GM18519 (cell line): ENCODE measurements at regions not wholly inside any gene's neighbourhood (a gene's known extent, or its start where the extent isn't known, plus 50 kb on each side); places are given as distances from the start of the nearest gene placed in this dataset.

Source experiments
- ATAC-seq: cut with Tn5 transposase; IDR thresholded peaks from one replicate; pipeline ENCODE4 v1.9.1; 2021; ENCODE audit warnings: mild to moderate bottlenecking, moderate library complexity; ENCODE audit not compliant: unreplicated experiment, low FRiP score

DNA sequence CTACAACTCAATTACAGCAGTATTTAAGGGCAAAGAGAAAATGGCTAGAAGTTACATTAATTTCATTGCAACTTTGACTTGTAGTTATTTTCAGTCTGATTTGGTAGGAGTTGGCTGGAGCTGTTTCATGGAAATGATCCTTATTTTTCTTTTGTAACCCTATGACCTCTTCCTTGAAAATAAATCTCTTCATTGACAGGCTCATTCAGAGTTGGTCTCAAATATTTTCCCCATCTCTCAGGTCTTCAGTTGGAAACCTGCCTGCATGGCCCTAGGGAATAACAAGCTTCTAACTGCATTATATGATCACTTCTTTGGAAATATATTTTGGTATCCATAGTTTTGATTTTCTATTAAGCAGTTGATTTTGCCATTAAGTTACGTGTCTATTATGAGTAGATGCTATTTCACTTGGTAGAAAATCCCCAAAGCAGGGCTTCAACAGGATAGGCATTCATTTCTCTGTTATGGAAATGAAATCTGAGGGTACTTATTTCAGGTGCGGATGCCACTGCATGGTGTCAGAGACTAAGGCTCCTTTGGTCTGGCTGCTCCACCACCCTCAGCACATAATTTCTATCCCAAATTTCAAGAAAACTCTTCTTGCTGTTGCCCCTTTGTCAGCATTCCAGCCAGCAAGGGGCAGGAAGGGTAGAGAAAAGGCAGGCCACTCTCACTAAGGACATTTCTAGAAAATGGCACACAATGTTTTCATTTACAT, 502.5 kb downstream of the SPRY1 start:
- no peak for ATAC-seq

DNA sequence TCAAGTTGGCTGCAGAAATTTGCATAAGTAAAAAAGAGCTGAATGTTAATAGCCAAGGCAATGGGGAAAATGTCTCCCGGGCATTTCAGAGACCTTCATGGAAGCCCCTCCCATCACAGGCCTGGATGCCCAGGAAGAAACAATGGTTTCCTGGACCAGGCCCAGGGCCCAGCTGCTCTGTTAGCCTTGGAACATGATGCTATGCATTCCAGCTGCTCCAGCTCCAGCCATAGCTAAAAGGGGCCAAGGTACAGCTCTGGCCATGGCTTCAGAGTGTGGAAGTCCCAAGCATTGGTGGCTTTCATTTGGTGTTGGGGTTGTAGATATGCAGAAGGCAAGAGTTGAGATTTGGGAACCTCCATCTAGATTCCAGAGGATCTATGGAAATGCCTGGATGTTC, 508.3 kb downstream of the SPRY1 start:
- ATAC-seq: no peak

- no peak for ATAC-seq
Measured at GRCh38 chr4:123913598-123913997, 517.0 kb downstream of the SPRY1 start.

GRCh38 chr4:123916821-123917220, 520.2 kb downstream of the SPRY1 start:
- ATAC-seq: no peak

DNA sequence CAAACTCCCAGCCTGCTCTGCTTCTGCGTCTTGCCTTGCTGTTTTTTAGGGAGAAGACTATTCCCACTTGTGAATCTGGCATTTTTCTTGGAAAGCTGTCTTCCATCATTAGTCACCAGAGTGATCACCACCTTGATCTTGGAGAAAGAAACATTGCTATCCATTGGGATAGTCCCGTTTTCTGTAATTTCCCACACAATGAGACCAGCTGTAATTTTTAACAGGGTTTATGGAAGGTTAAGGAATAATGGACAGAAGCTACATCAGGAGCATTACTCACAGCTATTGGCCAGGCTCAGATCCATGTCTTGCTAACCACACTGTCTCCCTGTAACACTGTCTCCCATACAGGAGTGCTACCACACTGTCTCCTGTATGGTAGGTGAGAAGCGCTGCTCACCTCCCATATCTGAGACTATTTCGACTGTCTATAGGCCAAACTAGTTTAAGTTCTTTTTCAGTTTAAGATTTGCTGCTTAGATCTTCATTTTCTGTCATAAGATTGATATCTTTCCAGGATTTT, 523.0 kb downstream of the SPRY1 start:
- ATAC-seq: no peak

GRCh38 chr4:123921339-123921738, 524.7 kb downstream of the SPRY1 start:
- no peak for ATAC-seq

DNA sequence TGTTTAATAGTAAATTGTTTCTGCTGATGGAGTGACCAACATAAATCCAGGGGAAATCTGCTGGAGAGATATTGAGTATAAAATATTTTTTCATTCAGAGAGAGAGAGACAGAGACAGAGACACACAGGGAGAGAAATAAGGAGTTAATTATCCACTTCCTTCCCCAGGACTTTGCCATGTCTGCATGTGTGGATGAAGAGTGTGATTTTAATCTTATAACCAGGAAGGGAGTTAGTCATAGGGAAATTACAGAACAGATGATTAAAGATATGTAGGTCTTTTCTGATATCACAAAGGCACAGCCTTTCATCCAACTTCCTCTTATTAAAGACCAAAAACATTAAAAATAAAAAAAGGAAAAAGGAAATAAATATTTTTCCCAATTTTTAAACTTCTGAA, 526.3 kb downstream of the SPRY1 start:
- ATAC-seq: no peak

DNA sequence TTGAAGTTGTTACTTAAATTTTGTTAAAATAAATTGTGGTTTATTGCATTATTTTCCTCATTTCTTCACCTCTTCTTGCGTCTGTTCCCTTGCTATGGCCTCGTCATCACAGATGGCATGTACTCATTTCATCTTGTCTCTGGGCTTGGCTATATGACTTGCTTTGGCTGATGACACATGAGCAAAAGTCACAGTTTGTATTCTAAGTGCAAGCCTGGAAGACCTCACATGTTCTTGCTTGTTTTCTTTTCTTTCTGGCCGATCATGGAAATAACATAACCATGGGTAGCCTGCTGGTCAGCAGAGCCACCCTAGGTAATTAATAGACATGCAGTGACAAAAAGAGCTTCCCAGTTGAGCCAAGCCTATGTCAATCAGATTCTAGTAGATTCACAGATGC, 527.9 kb downstream of the SPRY1 start:
- no peak for ATAC-seq

DNA sequence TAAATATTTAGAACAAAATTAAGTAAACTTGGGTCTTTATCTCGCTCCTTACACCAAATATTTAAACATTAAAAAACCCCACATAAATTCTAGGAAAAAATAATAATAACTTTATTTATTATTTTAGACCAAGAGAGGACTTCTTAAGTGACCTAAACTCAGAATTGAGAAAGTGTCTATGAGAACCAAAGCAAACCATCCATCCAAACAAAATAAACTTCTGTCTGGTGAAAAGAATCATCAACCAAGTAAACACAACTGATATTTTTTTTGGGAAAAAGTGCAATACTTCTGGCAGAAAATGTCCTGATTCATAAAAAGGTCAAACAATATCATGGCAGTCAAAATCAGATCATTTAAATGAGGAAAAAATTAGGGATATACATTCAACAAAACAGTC, 533.0 kb downstream of the SPRY1 start:
- no peak for ATAC-seq

DNA sequence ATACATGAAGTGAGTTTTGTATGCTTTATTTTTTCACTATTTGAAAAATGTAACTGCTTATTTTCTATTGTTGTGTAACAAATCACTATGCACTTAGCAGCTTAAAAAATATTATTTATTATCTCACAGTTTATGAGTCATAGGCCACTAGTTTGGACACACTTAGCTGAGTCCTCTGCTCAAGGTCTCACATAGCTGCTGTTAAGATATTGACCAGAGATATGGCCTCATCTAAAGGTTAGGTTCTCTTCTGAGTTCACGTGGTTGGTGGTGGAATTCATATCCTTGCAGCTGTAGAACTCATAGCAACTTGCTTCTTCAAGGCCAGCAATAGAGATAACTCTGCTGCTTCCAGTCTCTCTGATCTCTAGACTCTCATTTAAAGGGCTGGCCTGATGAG, 534.4 kb downstream of the SPRY1 start:
- no peak for ATAC-seq

DNA sequence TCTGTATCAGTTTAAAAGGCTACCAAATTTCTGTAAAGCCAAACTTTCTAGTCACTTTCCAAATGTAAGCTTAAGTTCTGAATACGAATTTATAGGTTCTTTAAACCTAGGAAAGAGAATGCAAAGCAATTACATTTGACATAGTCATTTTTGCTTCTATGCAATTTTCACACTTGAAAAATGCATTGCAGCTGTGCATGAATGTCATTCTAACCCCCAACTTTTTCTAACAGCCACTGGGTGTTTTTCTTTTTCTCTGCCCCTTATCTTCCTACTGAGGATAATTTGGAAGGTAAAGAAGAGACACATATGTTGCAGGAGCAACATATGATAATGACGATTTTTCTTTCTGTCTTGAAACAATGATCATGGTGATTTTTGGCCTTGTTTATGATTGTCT, 537.5 kb downstream of the SPRY1 start:
- no peak for ATAC-seq

DNA sequence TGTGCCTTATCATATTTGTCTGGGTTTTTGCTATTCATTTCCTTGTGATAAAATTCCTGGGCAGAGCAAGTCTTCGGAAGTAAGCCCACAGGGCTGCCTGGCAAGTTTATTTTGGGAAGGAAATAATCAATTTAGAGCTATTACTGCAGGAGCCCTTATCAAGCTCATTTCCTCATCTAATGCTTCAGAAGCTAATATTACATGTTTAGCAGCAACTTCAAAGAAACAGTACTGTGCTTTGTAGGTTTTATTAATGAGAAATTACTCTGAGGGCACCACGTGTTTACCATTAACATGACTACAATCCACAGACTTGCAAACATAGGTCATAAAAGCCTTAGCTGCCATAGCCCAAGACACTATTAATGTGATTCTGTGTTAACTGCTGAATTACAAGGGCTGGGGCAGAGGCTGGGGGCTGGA, 540.0 kb downstream of the SPRY1 start:
- no peak for ATAC-seq

- no peak for ATAC-seq
Measured at GRCh38 chr4:123937581-123937980, 541.0 kb downstream of the SPRY1 start.

DNA sequence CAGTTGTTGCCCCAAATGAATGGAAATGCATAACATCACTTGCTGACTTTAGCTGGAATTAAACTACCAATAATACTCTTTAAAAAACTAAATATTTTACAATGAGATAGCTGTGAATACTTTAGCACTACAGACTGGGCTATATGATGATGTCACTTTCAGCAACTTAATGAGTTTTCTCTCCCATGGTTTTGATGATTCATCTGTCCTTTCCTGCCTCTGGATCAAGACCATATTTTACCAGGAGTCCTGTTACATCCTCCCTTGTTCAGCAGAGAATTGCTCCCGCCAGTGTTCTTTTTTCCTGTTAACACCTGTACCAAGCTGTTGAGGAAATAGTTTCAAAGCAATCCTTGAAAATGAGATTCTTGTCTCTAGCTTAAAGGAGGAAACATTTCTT, 543.0 kb downstream of the SPRY1 start:
- no peak for ATAC-seq

DNA sequence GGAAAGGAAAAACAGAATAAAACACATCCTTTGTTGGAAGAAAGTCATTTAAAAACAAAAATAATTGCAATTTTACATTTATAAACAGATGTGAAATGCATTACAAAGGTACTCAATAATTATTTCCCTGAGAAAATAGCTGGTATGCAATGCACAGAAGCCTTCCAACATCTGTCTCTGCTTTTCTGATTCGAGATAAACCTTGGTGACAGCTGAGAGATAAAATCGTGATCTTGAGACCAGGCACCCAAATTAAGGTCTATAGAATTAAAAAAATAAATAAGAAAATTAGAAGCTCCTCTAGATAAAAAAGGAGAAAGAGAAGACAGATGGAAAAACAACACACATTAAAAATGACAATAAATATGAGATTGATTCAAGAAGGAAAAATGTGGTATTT, 544.0 kb downstream of the SPRY1 start:
- no peak for ATAC-seq

DNA sequence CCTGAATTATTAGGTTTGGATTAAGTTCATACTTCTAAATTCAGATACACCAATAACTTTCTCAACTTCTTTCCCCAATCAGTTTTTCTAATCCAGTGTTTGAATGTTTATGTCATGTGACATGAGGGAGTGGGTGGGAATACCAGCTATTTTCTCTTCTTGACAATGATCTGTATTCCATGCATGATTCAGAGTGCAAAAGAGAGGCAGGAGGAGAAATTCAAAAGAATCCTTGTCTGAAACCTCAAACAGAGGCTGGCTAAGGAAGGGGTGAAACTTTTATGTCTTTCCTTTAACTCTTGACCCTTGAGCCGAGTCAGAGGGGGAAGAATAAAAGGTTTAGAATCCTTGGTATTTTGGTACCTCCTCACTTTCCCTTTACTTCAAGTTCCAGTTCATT, 544.7 kb downstream of the SPRY1 start:
- ATAC-seq: no peak

DNA sequence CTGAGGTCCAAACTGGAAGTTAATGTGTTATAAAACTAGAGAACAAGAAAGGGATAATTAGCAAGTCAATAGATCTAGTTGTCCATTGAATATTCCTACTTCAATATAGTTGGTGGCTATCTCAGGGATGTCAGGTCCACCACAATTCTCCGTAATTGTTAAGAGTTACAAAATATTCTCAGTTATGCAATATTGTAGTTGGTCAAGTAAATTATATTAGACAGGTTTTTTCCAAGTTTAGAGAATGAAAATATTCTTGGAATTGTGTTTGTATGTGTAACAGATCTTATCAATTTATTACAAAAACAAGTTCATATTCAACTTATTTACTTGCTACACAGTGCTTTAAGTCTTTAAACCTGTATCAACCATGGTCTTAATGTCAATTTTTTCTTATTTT, 547.4 kb downstream of the SPRY1 start:
- ATAC-seq: no peak

- ATAC-seq: no peak
Measured at GRCh38 chr4:123945301-123945700, 548.7 kb downstream of the SPRY1 start.

- ATAC-seq: no peak
Measured at GRCh38 chr4:123950530-123950929, 553.9 kb downstream of the SPRY1 start.

DNA sequence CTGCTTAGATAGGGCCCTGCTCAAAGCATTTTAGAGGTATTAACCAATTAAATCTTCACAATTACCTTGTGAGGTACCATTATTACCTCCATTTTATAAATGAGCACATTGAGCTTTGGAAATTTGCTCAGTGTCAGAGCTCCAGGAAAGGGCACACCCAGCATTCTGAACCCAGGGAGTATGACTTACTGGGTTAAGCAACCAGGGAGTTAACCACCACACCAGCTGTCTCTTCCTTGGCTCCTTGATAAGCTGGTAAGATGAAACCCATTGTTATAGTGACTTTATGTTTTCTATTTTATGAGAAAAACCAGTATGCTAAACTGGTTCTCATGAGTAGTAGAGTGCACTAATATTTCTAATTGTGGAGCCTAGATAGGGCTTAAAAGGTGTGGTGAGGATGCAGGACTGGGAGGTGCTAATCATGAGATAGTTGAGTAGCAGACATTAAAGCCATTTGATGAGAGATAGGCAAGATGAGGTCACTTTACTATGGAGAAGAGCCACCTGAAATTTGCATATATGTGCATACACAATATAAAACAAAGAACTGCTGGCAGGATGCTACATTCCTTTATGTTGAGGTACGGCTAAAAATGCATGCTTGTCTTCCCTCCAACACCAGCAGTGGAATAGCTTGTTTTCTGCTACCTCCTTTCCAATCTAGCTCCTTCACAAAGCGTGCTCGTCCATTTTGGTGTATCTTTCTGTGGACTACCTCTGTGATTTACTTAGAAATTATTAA, 556.1 kb downstream of the SPRY1 start:
- no peak for ATAC-seq

DNA sequence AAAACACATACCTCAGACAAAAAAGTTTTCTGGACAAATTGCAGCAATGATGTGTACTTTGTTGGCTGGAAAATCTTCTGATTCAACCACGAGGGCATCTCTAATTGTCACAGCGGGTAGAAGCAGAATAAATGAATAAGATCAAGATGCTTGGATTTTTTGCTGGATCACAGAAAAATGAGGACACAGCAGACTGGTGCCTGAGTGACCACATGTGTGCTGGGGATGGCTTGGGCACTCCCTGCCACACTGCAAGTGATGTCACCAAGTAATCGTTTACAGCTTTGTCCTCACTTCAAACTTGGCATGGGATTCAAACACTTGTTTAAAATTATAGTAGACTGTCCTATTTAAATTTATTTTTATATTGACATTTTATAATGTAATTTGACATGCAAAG, 557.0 kb downstream of the SPRY1 start:
- ATAC-seq: no peak

DNA sequence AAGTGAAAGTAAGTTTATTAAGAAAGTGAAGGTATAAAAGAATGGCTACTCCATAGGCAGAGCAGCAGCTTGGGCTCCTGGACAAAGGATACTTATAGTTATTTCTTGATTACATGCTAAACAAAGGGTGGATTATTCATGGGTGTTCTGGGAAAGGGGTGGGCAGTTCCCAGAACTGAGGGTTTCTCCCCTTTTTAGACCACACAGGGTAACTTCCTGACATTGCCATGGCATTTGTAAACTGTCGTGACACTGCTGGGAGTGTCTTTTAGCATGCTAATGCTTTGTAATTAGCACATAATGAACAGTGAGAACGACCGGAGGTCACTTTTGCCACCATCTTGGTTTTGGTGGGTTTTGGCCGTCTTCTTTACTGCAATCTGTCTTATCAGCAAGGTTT, 557.6 kb downstream of the SPRY1 start:
- no peak for ATAC-seq
